ENCODE measurements at regions not wholly inside any gene's neighbourhood (a gene's known extent, or its start where the extent isn't known, plus 50 kb on each side); places are given as distances from the start of the nearest gene placed in this dataset.

GRCh38 chr16:13552062-13552959 lies 367.6 kb upstream of the ERCC4 start:
- no peak for DNase-seq (ENCODE audit: low read depth in 2 of 2)

GRCh38 chr16:13552960-13553257 lies 367.0 kb upstream of the ERCC4 start:
- DNase-seq (ENCODE audit: low read depth in 2 of 2): no peak

GRCh38 chr16:13553453-13553985 lies 366.4 kb upstream of the ERCC4 start:
- no peak for DNase-seq (ENCODE audit: low read depth in 2 of 2)

- DNase-seq (ENCODE audit: low read depth in 2 of 2): no peak
Observed at GRCh38 chr16:13554005-13554404, 365.9 kb upstream of the ERCC4 start.

GRCh38 chr16:13554643-13555042 lies 365.3 kb upstream of the ERCC4 start:
- DNase-seq (ENCODE audit: low read depth in 2 of 2): no peak

GRCh38 chr16:13557418-13557817 lies 362.5 kb upstream of the ERCC4 start:
- no peak for DNase-seq (ENCODE audit: low read depth in 2 of 2)

GRCh38 chr16:13558752-13559151 lies 361.2 kb upstream of the ERCC4 start:
- DNase-seq (ENCODE audit: low read depth in 2 of 2): no peak

- no peak for DNase-seq (ENCODE audit: low read depth in 2 of 2)
Observed at GRCh38 chr16:13559624-13560023, 360.3 kb upstream of the ERCC4 start.

GRCh38 chr16:13560151-13560550 lies 359.8 kb upstream of the ERCC4 start:
- no peak for DNase-seq (ENCODE audit: low read depth in 2 of 2)

GRCh38 chr16:13561291-13562070 lies 358.5 kb upstream of the ERCC4 start:
- DNase-seq (ENCODE audit: low read depth in 2 of 2): no peak

- no peak for DNase-seq (ENCODE audit: low read depth in 2 of 2)
Observed at GRCh38 chr16:13568803-13569202, 351.2 kb upstream of the ERCC4 start.

- no peak for DNase-seq (ENCODE audit: low read depth in 2 of 2)
Observed at GRCh38 chr16:13569986-13570385, 350.0 kb upstream of the ERCC4 start.

GRCh38 chr16:13571036-13571435 lies 348.9 kb upstream of the ERCC4 start:
- DNase-seq (ENCODE audit: low read depth in 2 of 2): no peak

- no peak for DNase-seq (ENCODE audit: low read depth in 2 of 2)
Observed at GRCh38 chr16:13573903-13574302, 346.1 kb upstream of the ERCC4 start.

GRCh38 chr16:13586051-13586450 lies 333.9 kb upstream of the ERCC4 start:
- no peak for DNase-seq (ENCODE audit: low read depth in 2 of 2)

- DNase-seq (ENCODE audit: low read depth in 2 of 2): no peak
Observed at GRCh38 chr16:13587181-13587580, 332.8 kb upstream of the ERCC4 start.

- DNase-seq (ENCODE audit: low read depth in 2 of 2): no peak
Observed at GRCh38 chr16:13594823-13595222, 325.1 kb upstream of the ERCC4 start.

GRCh38 chr16:13606804-13607203 lies 313.1 kb upstream of the ERCC4 start:
- DNase-seq (ENCODE audit: low read depth in 2 of 2): no peak

GRCh38 chr16:13607289-13607688 lies 312.7 kb upstream of the ERCC4 start:
- no peak for DNase-seq (ENCODE audit: low read depth in 2 of 2)

GRCh38 chr16:13611596-13611995 lies 308.4 kb upstream of the ERCC4 start:
- no peak for DNase-seq (ENCODE audit: low read depth in 2 of 2)

- no peak for DNase-seq (ENCODE audit: low read depth in 2 of 2)
Observed at GRCh38 chr16:13612623-13613022, 307.3 kb upstream of the ERCC4 start.

- DNase-seq (ENCODE audit: low read depth in 2 of 2): no peak
Observed at GRCh38 chr16:13613165-13613564, 306.8 kb upstream of the ERCC4 start.

GRCh38 chr16:13621639-13622038 lies 298.3 kb upstream of the ERCC4 start:
- no peak for DNase-seq (ENCODE audit: low read depth in 2 of 2)
